Neural progenitor cell (in vitro differentiated cells): ENCODE measurements at regions not wholly inside any gene's neighbourhood (a gene's known extent, or its start where the extent isn't known, plus 50 kb on each side); places are given as distances from the start of the nearest gene placed in this dataset.

Source experiments
- DNase-seq: peaks from one replicate; pipeline ENCODE4 v3.0.0-alpha.2; 2016; ENCODE audit warnings: low spot score
- H2AFZ ChIP-seq: fragments of 200-600 bp; sonication (generic); replicated peaks from 2 replicates; pipeline ENCODE4 v1.6.1; 2016; ENCODE audit warnings: antibody characterized with exemption
- H3F3A ChIP-seq: fragments of 200-600 bp; sonication (generic); 2 replicates; pipeline ENCODE4 v1.6.1; 2016; ENCODE audit warnings: antibody characterized with exemption, low read depth
- H3K27ac ChIP-seq: fragments of 200-600 bp; sonication (generic); 2 replicates; pipeline ENCODE4 v1.5.1; 2016; ENCODE audit warnings: mild to moderate bottlenecking
- H3K27me3 ChIP-seq: fragments of 200-600 bp; sonication (generic); 2 replicates; pipeline ENCODE4 v1.6.1; 2016; ENCODE audit warnings: mild to moderate bottlenecking, moderate library complexity
- H3K36me3 ChIP-seq: fragments of 200-600 bp; sonication (generic); 2 replicates; pipeline ENCODE4 v1.5.1; 2016
- H3K4me1 ChIP-seq: fragments of 200-600 bp; sonication (generic); 2 replicates; pipeline ENCODE4 v1.6.1; 2016; ENCODE audit warnings: mixed run types
- H3K4me2 ChIP-seq: fragments of 200-600 bp; sonication (generic); 2 replicates; pipeline ENCODE4 v1.6.1; 2016
- H3K4me3 ChIP-seq: fragments of 200-600 bp; sonication (generic); 2 replicates; pipeline ENCODE4 v1.5.1; 2016
- H3K79me2 ChIP-seq: fragments of 200-600 bp; sonication (generic); 2 replicates; pipeline ENCODE4 v1.6.1; 2016; ENCODE audit warnings: low read depth
- H3K9ac ChIP-seq: fragments of 200-600 bp; sonication (generic); 2 replicates; pipeline ENCODE4 v1.6.1; 2016
- H3K9me3 ChIP-seq: fragments of 200-600 bp; sonication (generic); 2 replicates; pipeline ENCODE4 v1.5.1; 2016; ENCODE audit warnings: low read depth
- H4K20me1 ChIP-seq: fragments of 200-600 bp; sonication (generic); 2 replicates; pipeline ENCODE4 v1.6.1; 2016; ENCODE audit warnings: low read depth
- H3K27ac Mint-ChIP-seq: 3 replicates; pipeline ENCODE4 v1.8.0; 2021; ENCODE audit warnings: mixed read lengths
- H3K27me3 Mint-ChIP-seq: 2 replicates; pipeline ENCODE4 v1.8.0; 2022; ENCODE audit warnings: low read depth, mild to moderate bottlenecking, inconsistent platforms, moderate library complexity, mixed read lengths; ENCODE audit not compliant: insufficient read depth
- H3K36me3 Mint-ChIP-seq: 3 replicates; pipeline ENCODE4 v1.8.0; 2021; ENCODE audit warnings: mixed read lengths
- H3K4me1 Mint-ChIP-seq: 3 replicates; pipeline ENCODE4 v1.8.0; 2021; ENCODE audit warnings: mixed read lengths
- H3K4me3 Mint-ChIP-seq: 3 replicates; pipeline ENCODE4 v1.8.0; 2021; ENCODE audit warnings: mild to moderate bottlenecking, moderate library complexity, mixed read lengths
- H3K9me3 Mint-ChIP-seq: 3 replicates; pipeline ENCODE4 v1.8.0; 2020; ENCODE audit warnings: mixed read lengths
- EZH2 ChIP-seq: fragments of 200-600 bp; sonication (generic); IDR thresholded peaks from 2 replicates; pipeline ENCODE4 v1.6.1; 2017; ENCODE audit warnings: antibody characterized with exemption, mild to moderate bottlenecking, moderate library complexity
- EZH2phosphoT487 ChIP-seq: fragments of 200-600 bp; sonication (generic); IDR thresholded peaks from 2 replicates; pipeline ENCODE4 v1.6.1; 2017; ENCODE audit warnings: antibody characterized with exemption
- TF ChIP-seq, protein P1 (sequence below): fragments of 200-600 bp; sonication (generic); IDR thresholded peaks from 2 replicates; pipeline ENCODE4 v1.5.1; 2017; ENCODE audit warnings: antibody characterized with exemption, mild to moderate bottlenecking

DNA sequence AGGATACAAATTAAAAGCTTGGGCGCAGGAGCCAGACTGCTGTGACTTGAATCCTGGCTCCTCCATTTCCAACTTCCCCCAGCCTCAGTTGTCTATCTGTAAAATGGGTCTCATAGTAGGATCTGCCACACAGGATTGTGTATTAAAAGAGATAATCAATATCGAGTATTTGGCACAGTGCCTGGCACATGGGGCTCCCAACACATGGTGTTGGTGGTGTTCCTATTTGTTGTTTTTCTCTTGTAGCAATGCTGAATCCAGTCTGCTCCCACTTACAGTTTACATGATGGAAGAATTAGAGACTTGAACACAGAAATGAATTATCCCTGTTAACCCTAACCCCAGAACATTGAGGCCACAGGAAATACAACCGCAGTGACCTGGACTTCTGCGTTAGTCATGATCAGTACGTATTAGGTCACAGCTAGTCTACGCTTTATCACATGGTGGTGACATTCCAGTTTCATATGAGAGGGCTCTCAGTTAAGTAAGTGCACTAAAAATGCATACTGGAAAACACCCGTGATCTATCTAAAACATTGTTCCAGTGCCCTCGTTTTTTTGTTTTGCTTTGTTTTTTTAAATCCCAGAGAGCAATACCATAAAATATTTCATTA is 169.5 kb upstream of the KLF14 start:
- Histone ChIP-seq H3K9me3 (no peaks in the 10 kb centered on the region), H3K9ac (no peak overlapping the region), H3K36me3 (no peaks in the 10 kb centered on the region), H3K4me3 (no peak overlapping the region), H3K79me2 (no peaks in the 10 kb centered on the region), H3K27me3 (no peaks in the 10 kb centered on the region), H3K4me2 (no peak overlapping the region), H3K27ac (no peak overlapping the region), H3K4me1 (peaks cover 12% of the 10 kb centered on the region), H3F3A (no peaks in the 10 kb centered on the region), H4K20me1 (no peaks in the 10 kb centered on the region), H2AFZ (no peak overlapping the region)
- Mint-ChIP-seq H3K27ac (no peak overlapping the region), H3K27me3 (peaks cover 16% of the 10 kb centered on the region), H3K4me1 (peaks cover 51% of the 10 kb centered on the region), H3K4me3 (no peak overlapping the region), H3K9me3 (peaks cover 9% of the 10 kb centered on the region), H3K36me3 (peaks cover 2% of the 10 kb centered on the region)
- DNase-seq, result no peak
- TF ChIP-seq EZH2 (no peak), EZH2phosphoT487 (no peak)
- TF ChIP-seq, protein P1, sequence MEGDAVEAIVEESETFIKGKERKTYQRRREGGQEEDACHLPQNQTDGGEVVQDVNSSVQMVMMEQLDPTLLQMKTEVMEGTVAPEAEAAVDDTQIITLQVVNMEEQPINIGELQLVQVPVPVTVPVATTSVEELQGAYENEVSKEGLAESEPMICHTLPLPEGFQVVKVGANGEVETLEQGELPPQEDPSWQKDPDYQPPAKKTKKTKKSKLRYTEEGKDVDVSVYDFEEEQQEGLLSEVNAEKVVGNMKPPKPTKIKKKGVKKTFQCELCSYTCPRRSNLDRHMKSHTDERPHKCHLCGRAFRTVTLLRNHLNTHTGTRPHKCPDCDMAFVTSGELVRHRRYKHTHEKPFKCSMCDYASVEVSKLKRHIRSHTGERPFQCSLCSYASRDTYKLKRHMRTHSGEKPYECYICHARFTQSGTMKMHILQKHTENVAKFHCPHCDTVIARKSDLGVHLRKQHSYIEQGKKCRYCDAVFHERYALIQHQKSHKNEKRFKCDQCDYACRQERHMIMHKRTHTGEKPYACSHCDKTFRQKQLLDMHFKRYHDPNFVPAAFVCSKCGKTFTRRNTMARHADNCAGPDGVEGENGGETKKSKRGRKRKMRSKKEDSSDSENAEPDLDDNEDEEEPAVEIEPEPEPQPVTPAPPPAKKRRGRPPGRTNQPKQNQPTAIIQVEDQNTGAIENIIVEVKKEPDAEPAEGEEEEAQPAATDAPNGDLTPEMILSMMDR, result no peak

DNA sequence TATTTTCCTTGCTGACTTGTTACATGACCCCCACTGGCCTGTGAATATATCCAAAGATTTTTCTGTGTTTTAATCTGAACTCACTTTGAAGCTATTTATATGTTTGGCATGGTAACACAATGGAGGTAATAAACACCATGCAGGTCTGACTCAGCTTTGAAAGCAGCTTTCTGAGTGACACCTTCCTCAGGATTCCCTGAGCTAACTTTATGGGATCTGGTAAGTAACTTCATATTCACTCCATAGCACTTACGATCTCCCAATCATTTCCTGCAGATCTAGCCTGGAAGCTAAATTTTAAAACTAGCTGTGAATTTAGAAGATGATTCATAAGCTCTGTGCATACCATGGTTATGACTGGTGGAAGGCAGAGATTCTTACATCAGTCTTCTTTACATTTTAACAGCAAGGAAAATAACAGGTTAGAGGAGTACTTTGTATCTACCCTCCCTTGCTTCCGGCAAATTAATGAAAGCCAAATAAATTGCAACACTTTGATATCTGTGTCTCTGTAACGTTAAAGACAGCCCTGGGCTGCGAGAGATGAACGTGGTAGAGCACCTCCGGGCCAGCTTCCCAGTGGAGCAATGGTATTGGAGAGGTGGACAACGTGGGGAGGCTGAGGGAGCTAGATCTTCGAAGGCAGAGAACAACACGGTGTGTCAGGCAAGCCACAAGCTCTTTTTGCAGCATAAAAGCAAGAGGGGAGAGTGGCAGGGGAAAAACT is 170.2 kb upstream of the KLF14 start:
- Histone ChIP-seq H3K9ac (no peak overlapping the region), H3K27me3 (no peaks in the 10 kb centered on the region), H4K20me1 (no peaks in the 10 kb centered on the region), H3F3A (no peaks in the 10 kb centered on the region), H3K4me2 (no peak overlapping the region), H3K4me1 (peaks cover 12% of the 10 kb centered on the region), H3K4me3 (no peak overlapping the region), H3K27ac (no peak overlapping the region), H2AFZ (no peak overlapping the region), H3K9me3 (no peaks in the 10 kb centered on the region), H3K79me2 (no peaks in the 10 kb centered on the region), H3K36me3 (no peaks in the 10 kb centered on the region)
- peaks cover under 1% of the 10 kb centered on the region for H3K36me3 Mint-ChIP-seq
- H3K4me1 Mint-ChIP-seq, result peaks cover 52% of the 10 kb centered on the region
- TF ChIP-seq EZH2 (no peak), EZH2phosphoT487 (no peak)
- TF ChIP-seq, protein P1, result no peak
- H3K9me3 Mint-ChIP-seq, result peaks cover 7% of the 10 kb centered on the region
- H3K27ac Mint-ChIP-seq, result no peak overlapping the region
- H3K4me3 Mint-ChIP-seq, result no peak overlapping the region
- peaks cover 12% of the 10 kb centered on the region for H3K27me3 Mint-ChIP-seq
- no peak for DNase-seq

DNA sequence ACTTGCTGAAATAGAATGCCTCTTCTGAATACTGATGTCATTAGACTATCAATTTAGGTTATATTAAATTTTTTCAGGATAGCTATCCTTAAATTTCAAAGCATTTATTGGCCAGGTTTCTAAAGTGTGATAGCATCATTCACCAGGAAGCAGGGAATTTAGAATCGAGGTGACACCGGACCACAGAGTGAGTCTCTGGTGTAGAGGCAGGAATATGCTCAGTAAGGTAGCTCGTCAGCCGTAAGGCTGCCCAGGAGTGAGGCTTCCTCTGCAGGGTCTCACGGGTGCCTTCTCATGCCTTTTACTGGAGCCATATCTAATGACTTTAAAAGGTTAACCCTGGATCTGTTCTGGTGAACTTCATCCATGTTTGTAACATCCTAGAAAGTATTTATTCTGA is 170.8 kb upstream of the KLF14 start:
- DNase-seq, result no peak
- no peak overlapping the region for H3K4me2 ChIP-seq
- peaks cover 18% of the 10 kb centered on the region for H3K27me3 Mint-ChIP-seq
- TF ChIP-seq, protein P1, result no peak
- TF ChIP-seq EZH2, result no peak
- no peak for TF ChIP-seq EZH2phosphoT487
- H3K27me3 ChIP-seq, result no peaks in the 10 kb centered on the region
- no peak overlapping the region for H3K9ac ChIP-seq
- H3K9me3 ChIP-seq, result no peaks in the 10 kb centered on the region
- H3K4me1 Mint-ChIP-seq, result peaks cover 46% of the 10 kb centered on the region
- H3K27ac Mint-ChIP-seq, result no peak overlapping the region
- H3K36me3 ChIP-seq, result no peaks in the 10 kb centered on the region
- H2AFZ ChIP-seq, result no peak overlapping the region
- H3K4me3 Mint-ChIP-seq, result no peak overlapping the region
- no peaks in the 10 kb centered on the region for H3K79me2 ChIP-seq
- no peak overlapping the region for H3K4me3 ChIP-seq
- H3K27ac ChIP-seq, result no peak overlapping the region
- no peaks in the 10 kb centered on the region for H3K36me3 Mint-ChIP-seq
- peaks cover 12% of the 10 kb centered on the region for H3K4me1 ChIP-seq
- peaks cover 1% of the 10 kb centered on the region for H3K9me3 Mint-ChIP-seq
- no peaks in the 10 kb centered on the region for H3F3A ChIP-seq
- H4K20me1 ChIP-seq, result no peaks in the 10 kb centered on the region
